Osteoblast (primary cell): ENCODE measurements at regions not wholly inside any gene's neighbourhood (a gene's known extent, or its start where the extent isn't known, plus 50 kb on each side); places are given as distances from the start of the nearest gene placed in this dataset.

Experiments used
- DNase-seq: peaks from one replicate; pipeline ENCODE4 v3.0.0; 2011; ENCODE audit warnings: low spot score, mixed read lengths; ENCODE audit not compliant: insufficient read length; ENCODE audit errors: missing footprints
- H2AFZ ChIP-seq: 2 replicates; pipeline ENCODE4 v1.6.0; 2011; ENCODE audit warnings: mild to moderate bottlenecking, low read length
- H3K27ac ChIP-seq: 2 replicates; pipeline ENCODE4 v1.5.1; 2011; ENCODE audit warnings: mild to moderate bottlenecking, low read depth, low read length, moderate library complexity
- H3K27me3 ChIP-seq: 2 replicates; pipeline ENCODE4 v1.6.0; 2012; ENCODE audit warnings: mild to moderate bottlenecking, control low read depth, inconsistent platforms, low read length, moderate library complexity; ENCODE audit not compliant: insufficient read depth
- H3K36me3 ChIP-seq: 2 replicates; pipeline ENCODE4 v1.5.1; 2011; ENCODE audit warnings: mild to moderate bottlenecking, low read length, control low read depth, moderate library complexity; ENCODE audit not compliant: insufficient read depth
- H3K4me1 ChIP-seq: 2 replicates; pipeline ENCODE4 v1.5.1; 2011; ENCODE audit warnings: mild to moderate bottlenecking, low read length, control low read depth, moderate library complexity; ENCODE audit not compliant: insufficient read depth
- H3K4me2 ChIP-seq: 2 replicates; pipeline ENCODE4 v1.6.0; 2011; ENCODE audit warnings: mild to moderate bottlenecking, low read length; ENCODE audit not compliant: insufficient read depth
- H3K4me3 ChIP-seq: fragments of 200-600 bp; sonication (generic); 3 replicates; pipeline ENCODE4 v1.5.1; 2012; ENCODE audit warnings: mild to moderate bottlenecking, low read length, inconsistent platforms; ENCODE audit not compliant: insufficient read depth
- H3K79me2 ChIP-seq: 2 replicates; pipeline ENCODE4 v1.6.0; 2012; ENCODE audit warnings: mild to moderate bottlenecking, low read length, control low read depth, inconsistent platforms; ENCODE audit not compliant: insufficient read depth
- H3K9me3 ChIP-seq: 2 replicates; pipeline ENCODE4 v1.5.1; 2011; ENCODE audit warnings: low read depth, low read length, control low read depth
- H4K20me1 ChIP-seq: 2 replicates; pipeline ENCODE4 v1.6.0; 2012; ENCODE audit warnings: mild to moderate bottlenecking, low read length, control low read depth; ENCODE audit not compliant: insufficient read depth
- TF ChIP-seq, protein P1 (sequence below): IDR thresholded peaks from 2 replicates; pipeline ENCODE4 v1.5.1; 2011; ENCODE audit warnings: mild to moderate bottlenecking, low read depth, low read length, moderate library complexity; ENCODE audit errors: extremely low read depth

DNA sequence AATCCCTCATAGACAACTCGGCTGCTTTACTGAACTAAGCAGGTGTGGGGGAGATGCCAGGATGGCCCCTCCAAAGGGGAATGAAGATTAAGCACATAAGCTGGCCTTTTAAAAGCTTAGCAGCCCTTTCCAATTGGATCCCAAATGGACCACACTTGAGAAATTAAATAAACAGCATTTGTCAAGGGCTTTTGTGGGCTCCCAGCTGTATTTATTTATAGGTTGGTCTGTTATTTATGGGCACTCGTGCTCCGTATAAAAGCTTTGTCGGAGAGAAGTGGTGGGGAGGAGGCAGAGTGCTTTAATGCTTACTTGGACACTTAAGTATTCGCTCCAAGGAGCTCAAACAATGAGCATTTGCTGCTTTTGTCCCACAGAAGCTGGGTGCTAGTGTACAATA is 580.2 kb downstream of the MED13L start:
- Histone ChIP-seq H3K4me2 (no peak overlapping the region), H3K36me3 (no peaks in the 10 kb centered on the region), H3K4me1 (no peaks in the 10 kb centered on the region), H4K20me1 (no peaks in the 10 kb centered on the region), H3K27me3 (no peaks in the 10 kb centered on the region), H2AFZ (no peak overlapping the region), H3K79me2 (no peaks in the 10 kb centered on the region), H3K4me3 (no peak overlapping the region), H3K9me3 (no peaks in the 10 kb centered on the region), H3K27ac (no peak overlapping the region)
- no peak for DNase-seq
- TF ChIP-seq, protein P1, sequence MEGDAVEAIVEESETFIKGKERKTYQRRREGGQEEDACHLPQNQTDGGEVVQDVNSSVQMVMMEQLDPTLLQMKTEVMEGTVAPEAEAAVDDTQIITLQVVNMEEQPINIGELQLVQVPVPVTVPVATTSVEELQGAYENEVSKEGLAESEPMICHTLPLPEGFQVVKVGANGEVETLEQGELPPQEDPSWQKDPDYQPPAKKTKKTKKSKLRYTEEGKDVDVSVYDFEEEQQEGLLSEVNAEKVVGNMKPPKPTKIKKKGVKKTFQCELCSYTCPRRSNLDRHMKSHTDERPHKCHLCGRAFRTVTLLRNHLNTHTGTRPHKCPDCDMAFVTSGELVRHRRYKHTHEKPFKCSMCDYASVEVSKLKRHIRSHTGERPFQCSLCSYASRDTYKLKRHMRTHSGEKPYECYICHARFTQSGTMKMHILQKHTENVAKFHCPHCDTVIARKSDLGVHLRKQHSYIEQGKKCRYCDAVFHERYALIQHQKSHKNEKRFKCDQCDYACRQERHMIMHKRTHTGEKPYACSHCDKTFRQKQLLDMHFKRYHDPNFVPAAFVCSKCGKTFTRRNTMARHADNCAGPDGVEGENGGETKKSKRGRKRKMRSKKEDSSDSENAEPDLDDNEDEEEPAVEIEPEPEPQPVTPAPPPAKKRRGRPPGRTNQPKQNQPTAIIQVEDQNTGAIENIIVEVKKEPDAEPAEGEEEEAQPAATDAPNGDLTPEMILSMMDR = no peak

DNA sequence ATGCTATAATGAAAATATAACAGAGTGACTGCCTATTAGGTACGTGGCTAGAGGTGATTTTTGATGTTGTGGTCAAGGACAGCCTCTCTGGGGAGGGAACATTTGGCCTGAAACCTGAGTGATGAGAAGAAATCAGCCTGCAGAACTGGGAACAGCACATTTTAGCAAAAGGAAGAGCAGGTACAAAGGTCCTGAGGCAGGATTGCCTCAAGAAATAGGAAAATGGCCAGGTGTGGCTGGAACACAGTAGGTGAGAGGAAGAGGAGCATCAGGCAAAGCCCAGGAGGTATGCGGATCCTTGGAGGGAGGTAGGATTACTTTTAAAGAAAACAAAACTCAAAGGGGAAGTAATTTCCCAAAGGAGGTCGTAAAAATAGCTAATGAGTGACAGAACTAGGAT is 582.9 kb downstream of the MED13L start:
- no peak overlapping the region for H3K4me3 ChIP-seq
- no peak for DNase-seq
- H3K27me3 ChIP-seq = no peaks in the 10 kb centered on the region
- no peaks in the 10 kb centered on the region for H3K9me3 ChIP-seq
- H3K36me3 ChIP-seq = no peaks in the 10 kb centered on the region
- H3K4me2 ChIP-seq = no peak overlapping the region
- H3K79me2 ChIP-seq = no peaks in the 10 kb centered on the region
- TF ChIP-seq, protein P1 = no peak
- H3K27ac ChIP-seq = no peak overlapping the region
- H2AFZ ChIP-seq = no peak overlapping the region
- no peaks in the 10 kb centered on the region for H3K4me1 ChIP-seq
- no peaks in the 10 kb centered on the region for H4K20me1 ChIP-seq

DNA sequence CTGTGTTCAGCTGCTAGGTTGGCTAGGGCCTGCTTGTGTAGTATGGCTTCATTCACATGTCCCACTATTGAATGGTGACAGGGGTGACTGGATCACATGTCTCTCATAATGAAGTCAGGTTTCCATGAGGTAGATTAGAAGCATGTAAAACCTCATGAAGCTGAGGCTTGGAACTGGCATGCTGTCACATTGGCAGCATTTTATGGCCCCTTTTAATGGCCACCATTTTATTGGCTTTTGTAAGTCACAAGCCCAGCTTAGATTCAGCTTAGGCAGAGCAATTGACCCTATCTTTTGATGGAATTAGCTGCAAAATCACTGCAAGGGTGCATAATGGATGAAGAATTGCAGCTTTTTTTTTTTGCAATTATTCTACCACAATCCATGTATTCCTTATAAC is 583.5 kb downstream of the MED13L start:
- Histone ChIP-seq H3K36me3 (no peaks in the 10 kb centered on the region), H4K20me1 (no peaks in the 10 kb centered on the region), H3K27ac (no peak overlapping the region), H3K27me3 (no peaks in the 10 kb centered on the region), H3K4me1 (no peaks in the 10 kb centered on the region), H3K4me2 (no peak overlapping the region), H3K4me3 (no peak overlapping the region), H3K9me3 (no peaks in the 10 kb centered on the region), H3K79me2 (no peaks in the 10 kb centered on the region), H2AFZ (no peak overlapping the region)
- TF ChIP-seq, protein P1 = no peak
- DNase-seq = no peak

- no peak overlapping the region for H2AFZ ChIP-seq
- H3K27me3 ChIP-seq = no peaks in the 10 kb centered on the region
- H4K20me1 ChIP-seq = no peaks in the 10 kb centered on the region
- no peak overlapping the region for H3K27ac ChIP-seq
- DNase-seq = no peak
- no peak overlapping the region for H3K4me3 ChIP-seq
- no peaks in the 10 kb centered on the region for H3K9me3 ChIP-seq
- H3K79me2 ChIP-seq = no peaks in the 10 kb centered on the region
- TF ChIP-seq, protein P1 = no peak
- H3K4me2 ChIP-seq = no peak overlapping the region
- no peaks in the 10 kb centered on the region for H3K4me1 ChIP-seq
- H3K36me3 ChIP-seq = no peaks in the 10 kb centered on the region
Observed at GRCh38 chr12:115691123-115691522, 586.4 kb downstream of the MED13L start.
